ENCODE measurements at regions not wholly inside any gene's neighbourhood (a gene's known extent, or its start where the extent isn't known, plus 50 kb on each side); places are given as distances from the start of the nearest gene placed in this dataset.

- ChIA-PET POLR2A (no interaction called here), CTCF (interaction anchor here (1.3 to 1.4 kb wide), 2 partner anchors 16 to 18 kb away, joined by 3 to 4 read pairs; no protein-coding TSS in a partner anchor)
- no peaks in the 10 kb centered on the region for H4K20me1 ChIP-seq (replicated peaks; ENCODE audit: control insufficient read depth, extremely low read depth, insufficient read depth, low read length)
- H3K27me3 ChIP-seq (ENCODE audit: control insufficient read depth in 2 of 2, insufficient read depth in 2 of 2, low read length in 2 of 2) = peaks cover 2 to 3% of the 10 kb centered on the region in 2 experiments
- H3K4me2 ChIP-seq (ENCODE audit: insufficient read depth, low read length) = no peak overlapping the region
- TF ChIP-seq MYC (IDR thresholded peaks at IDR 0.05; ENCODE audit: low read depth, low read length) (no peak), GATA2 (IDR thresholded peaks at IDR 0.05; ENCODE audit: insufficient read depth, insufficient read length, low read depth, low read length) (no peak)
- TF ChIP-seq, protein P1, sequence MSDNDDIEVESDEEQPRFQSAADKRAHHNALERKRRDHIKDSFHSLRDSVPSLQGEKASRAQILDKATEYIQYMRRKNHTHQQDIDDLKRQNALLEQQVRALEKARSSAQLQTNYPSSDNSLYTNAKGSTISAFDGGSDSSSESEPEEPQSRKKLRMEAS (IDR thresholded peaks at IDR 0.05; ENCODE audit: insufficient read depth, insufficient read length) = no peak
- no peaks in the 10 kb centered on the region for H3K79me2 ChIP-seq (ENCODE audit: control insufficient read depth, insufficient read depth, low read length)
- intact Hi-C loops (cut with micrococcal nuclease) (no loop called here), dilution Hi-C loops (cut with MboI; ENCODE audit: extremely low pct_ligation_motif_present, low sequenced_read_pairs) (no loop called here)
- H3K9me3 ChIP-seq (replicated peaks; ENCODE audit: control insufficient read depth, insufficient read depth, low read length) = no peaks in the 10 kb centered on the region
- DNase-seq (ENCODE audit: low read depth, low spot score) (no peak), FAIRE-seq (no peak)
- H3K4me1 ChIP-seq (ENCODE audit: control insufficient read depth, extremely low read depth, insufficient read depth, low read length) = no peaks in the 10 kb centered on the region
- H3K9me1 ChIP-seq (replicated peaks; ENCODE audit: control insufficient read depth, extremely low read depth, insufficient read depth, low read length) = no peaks in the 10 kb centered on the region
- H3K4me3 ChIP-seq (replicated peaks in 1 of 3; ENCODE audit: insufficient read depth in 1 of 3, low read depth in 1 of 3, low read length in 3 of 3) = no peak overlapping the region
- no peak overlapping the region for H2AFZ ChIP-seq (ENCODE audit: low read depth, low read length)
- H3K36me3 ChIP-seq (ENCODE audit: control insufficient read depth in 2 of 2, extremely low read depth in 1 of 2, insufficient read depth in 2 of 2, low read length in 2 of 2) = no peaks in the 10 kb centered on the region
- no peak overlapping the region for H3K9ac ChIP-seq (replicated peaks; ENCODE audit: extremely low read depth, insufficient read depth, low read length)
- no TSS peak for BruUV-seq (replicated peaks)
- no peak overlapping the region for H3K27ac ChIP-seq (ENCODE audit: insufficient read depth, low read depth, low read length)
These were observed 194.3 kb downstream of the HAUS1 start for GRCh38 chr18:46298511-46298910.

- no peak for TF ChIP-seq FOS (IDR thresholded peaks at IDR 0.05; ENCODE audit: borderline replicate concordance, insufficient read depth, low read length)
- Histone ChIP-seq H3K79me2 (ENCODE audit: control insufficient read depth, insufficient read depth, low read length) (no peaks in the 10 kb centered on the region), H3K4me1 (ENCODE audit: control insufficient read depth, extremely low read depth, insufficient read depth, low read length) (no peaks in the 10 kb centered on the region), H3K4me3 (replicated peaks in 1 of 3; ENCODE audit: insufficient read depth in 1 of 3, low read depth in 1 of 3, low read length in 3 of 3) (no peak overlapping the region), H3K27me3 (ENCODE audit: control insufficient read depth in 2 of 2, insufficient read depth in 2 of 2, low read length in 2 of 2) (peaks cover 2 to 3% of the 10 kb centered on the region in 2 experiments), H3K27ac (ENCODE audit: insufficient read depth, low read depth, low read length) (no peak overlapping the region), H3K4me2 (ENCODE audit: insufficient read depth, low read length) (no peak overlapping the region), H2AFZ (ENCODE audit: low read depth, low read length) (no peak overlapping the region), H3K36me3 (ENCODE audit: control insufficient read depth in 2 of 2, extremely low read depth in 1 of 2, insufficient read depth in 2 of 2, low read length in 2 of 2) (no peaks in the 10 kb centered on the region), H3K9me3 (replicated peaks; ENCODE audit: control insufficient read depth, insufficient read depth, low read length) (no peaks in the 10 kb centered on the region), H3K9ac (replicated peaks; ENCODE audit: extremely low read depth, insufficient read depth, low read length) (no peak overlapping the region), H4K20me1 (replicated peaks; ENCODE audit: control insufficient read depth, extremely low read depth, insufficient read depth, low read length) (no peaks in the 10 kb centered on the region), H3K9me1 (replicated peaks; ENCODE audit: control insufficient read depth, extremely low read depth, insufficient read depth, low read length) (no peaks in the 10 kb centered on the region)
- dilution Hi-C loops (cut with MboI; ENCODE audit: extremely low pct_ligation_motif_present, low sequenced_read_pairs) (no loop called here), intact Hi-C loops (cut with micrococcal nuclease) (no loop called here)
- BruUV-seq (replicated peaks) = no TSS peak
- DNase-seq (ENCODE audit: low read depth, low spot score) (no peak), FAIRE-seq (no peak)
- ChIA-PET POLR2A (no interaction called here), CTCF (interaction anchor here (1.3 to 1.4 kb wide), 2 partner anchors 17 to 19 kb away, joined by 3 to 4 read pairs; no protein-coding TSS in a partner anchor)
These were observed 195.4 kb downstream of the HAUS1 start for GRCh38 chr18:46299465-46300008.
